ENCODE measurements at regions not wholly inside any gene's neighbourhood (a gene's known extent, or its start where the extent isn't known, plus 50 kb on each side); places are given as distances from the start of the nearest gene placed in this dataset.

DNA sequence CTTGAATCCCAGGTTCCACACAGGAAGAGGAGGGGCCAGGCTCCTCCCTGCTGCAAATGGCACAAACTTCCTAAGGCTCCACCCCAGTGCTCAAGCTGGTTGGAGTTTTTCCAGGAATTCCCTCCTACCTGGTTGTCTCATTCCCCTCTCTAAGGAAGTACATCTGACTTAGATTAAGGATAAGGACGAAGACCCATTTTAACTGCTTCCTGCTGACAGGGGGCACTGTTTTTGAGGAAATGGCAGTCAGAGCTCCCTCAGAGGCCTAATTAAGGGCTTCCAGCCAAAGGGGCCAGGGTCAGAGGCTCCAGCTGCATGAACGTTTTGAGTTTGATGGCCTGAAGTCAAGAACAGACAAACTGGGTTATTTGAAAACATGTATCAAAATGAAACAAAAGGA lies 1084.7 kb downstream of the SLC6A15 start:
- peak; percentile 34; the same call in 2 of the 3 replicates for ATAC-seq
- TF ChIP-seq ZNF8 (CRISPR knock-in tag; IDR thresholded peaks at IDR 0.05) (no peak), TCF4 (CRISPR knock-in tag; IDR thresholded peaks at IDR 0.05; ENCODE audit: borderline replicate concordance) (no peak), ZNF565 (CRISPR knock-in tag; conservative IDR thresholded peaks at IDR 0.05; ENCODE audit: low read depth) (no peak), ARNTL (CRISPR knock-in tag; IDR thresholded peaks at IDR 0.05; ENCODE audit: borderline replicate concordance, low read depth) (no peak), CSDC2 (CRISPR knock-in tag; IDR thresholded peaks at IDR 0.05) (no peak), OSR1 (CRISPR knock-in tag; IDR thresholded peaks at IDR 0.05) (no peak), BACH2 (CRISPR knock-in tag; IDR thresholded peaks at IDR 0.05; ENCODE audit: borderline replicate concordance) (no peak), ESRRG (CRISPR knock-in tag; IDR thresholded peaks at IDR 0.05) (no peak), PPARA (CRISPR knock-in tag; IDR thresholded peaks at IDR 0.05; ENCODE audit: borderline replicate concordance) (no peak), SNAI2 (CRISPR knock-in tag; IDR thresholded peaks at IDR 0.05) (no peak), GLIS3 (CRISPR knock-in tag; IDR thresholded peaks at IDR 0.05) (no peak), RARB (CRISPR knock-in tag; IDR thresholded peaks at IDR 0.05) (no peak), ISL1 (CRISPR knock-in tag; IDR thresholded peaks at IDR 0.05) (no peak), ZC3H10 (CRISPR knock-in tag; IDR thresholded peaks at IDR 0.05) (no peak), TOX (CRISPR knock-in tag; IDR thresholded peaks at IDR 0.05; ENCODE audit: borderline replicate concordance) (no peak)
- TF ChIP-seq, protein P1, sequence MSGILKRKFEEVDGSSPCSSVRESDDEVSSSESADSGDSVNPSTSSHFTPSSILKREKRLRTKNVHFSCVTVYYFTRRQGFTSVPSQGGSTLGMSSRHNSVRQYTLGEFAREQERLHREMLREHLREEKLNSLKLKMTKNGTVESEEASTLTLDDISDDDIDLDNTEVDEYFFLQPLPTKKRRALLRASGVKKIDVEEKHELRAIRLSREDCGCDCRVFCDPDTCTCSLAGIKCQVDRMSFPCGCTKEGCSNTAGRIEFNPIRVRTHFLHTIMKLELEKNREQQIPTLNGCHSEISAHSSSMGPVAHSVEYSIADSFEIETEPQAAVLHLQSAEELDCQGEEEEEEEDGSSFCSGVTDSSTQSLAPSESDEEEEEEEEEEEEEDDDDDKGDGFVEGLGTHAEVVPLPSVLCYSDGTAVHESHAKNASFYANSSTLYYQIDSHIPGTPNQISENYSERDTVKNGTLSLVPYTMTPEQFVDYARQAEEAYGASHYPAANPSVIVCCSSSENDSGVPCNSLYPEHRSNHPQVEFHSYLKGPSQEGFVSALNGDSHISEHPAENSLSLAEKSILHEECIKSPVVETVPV (CRISPR knock-in tag; IDR thresholded peaks at IDR 0.05) = no peak
- TF ChIP-seq, protein P2, sequence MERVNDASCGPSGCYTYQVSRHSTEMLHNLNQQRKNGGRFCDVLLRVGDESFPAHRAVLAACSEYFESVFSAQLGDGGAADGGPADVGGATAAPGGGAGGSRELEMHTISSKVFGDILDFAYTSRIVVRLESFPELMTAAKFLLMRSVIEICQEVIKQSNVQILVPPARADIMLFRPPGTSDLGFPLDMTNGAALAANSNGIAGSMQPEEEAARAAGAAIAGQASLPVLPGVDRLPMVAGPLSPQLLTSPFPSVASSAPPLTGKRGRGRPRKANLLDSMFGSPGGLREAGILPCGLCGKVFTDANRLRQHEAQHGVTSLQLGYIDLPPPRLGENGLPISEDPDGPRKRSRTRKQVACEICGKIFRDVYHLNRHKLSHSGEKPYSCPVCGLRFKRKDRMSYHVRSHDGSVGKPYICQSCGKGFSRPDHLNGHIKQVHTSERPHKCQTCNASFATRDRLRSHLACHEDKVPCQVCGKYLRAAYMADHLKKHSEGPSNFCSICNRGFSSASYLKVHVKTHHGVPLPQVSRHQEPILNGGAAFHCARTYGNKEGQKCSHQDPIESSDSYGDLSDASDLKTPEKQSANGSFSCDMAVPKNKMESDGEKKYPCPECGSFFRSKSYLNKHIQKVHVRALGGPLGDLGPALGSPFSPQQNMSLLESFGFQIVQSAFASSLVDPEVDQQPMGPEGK (CRISPR knock-in tag; IDR thresholded peaks at IDR 0.05; ENCODE audit: borderline replicate concordance) = no peak
- TF ChIP-seq, protein P3, sequence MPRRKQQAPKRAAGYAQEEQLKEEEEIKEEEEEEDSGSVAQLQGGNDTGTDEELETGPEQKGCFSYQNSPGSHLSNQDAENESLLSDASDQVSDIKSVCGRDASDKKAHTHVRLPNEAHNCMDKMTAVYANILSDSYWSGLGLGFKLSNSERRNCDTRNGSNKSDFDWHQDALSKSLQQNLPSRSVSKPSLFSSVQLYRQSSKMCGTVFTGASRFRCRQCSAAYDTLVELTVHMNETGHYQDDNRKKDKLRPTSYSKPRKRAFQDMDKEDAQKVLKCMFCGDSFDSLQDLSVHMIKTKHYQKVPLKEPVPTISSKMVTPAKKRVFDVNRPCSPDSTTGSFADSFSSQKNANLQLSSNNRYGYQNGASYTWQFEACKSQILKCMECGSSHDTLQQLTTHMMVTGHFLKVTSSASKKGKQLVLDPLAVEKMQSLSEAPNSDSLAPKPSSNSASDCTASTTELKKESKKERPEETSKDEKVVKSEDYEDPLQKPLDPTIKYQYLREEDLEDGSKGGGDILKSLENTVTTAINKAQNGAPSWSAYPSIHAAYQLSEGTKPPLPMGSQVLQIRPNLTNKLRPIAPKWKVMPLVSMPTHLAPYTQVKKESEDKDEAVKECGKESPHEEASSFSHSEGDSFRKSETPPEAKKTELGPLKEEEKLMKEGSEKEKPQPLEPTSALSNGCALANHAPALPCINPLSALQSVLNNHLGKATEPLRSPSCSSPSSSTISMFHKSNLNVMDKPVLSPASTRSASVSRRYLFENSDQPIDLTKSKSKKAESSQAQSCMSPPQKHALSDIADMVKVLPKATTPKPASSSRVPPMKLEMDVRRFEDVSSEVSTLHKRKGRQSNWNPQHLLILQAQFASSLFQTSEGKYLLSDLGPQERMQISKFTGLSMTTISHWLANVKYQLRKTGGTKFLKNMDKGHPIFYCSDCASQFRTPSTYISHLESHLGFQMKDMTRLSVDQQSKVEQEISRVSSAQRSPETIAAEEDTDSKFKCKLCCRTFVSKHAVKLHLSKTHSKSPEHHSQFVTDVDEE (CRISPR knock-in tag; IDR thresholded peaks at IDR 0.05) = no peak

DNA sequence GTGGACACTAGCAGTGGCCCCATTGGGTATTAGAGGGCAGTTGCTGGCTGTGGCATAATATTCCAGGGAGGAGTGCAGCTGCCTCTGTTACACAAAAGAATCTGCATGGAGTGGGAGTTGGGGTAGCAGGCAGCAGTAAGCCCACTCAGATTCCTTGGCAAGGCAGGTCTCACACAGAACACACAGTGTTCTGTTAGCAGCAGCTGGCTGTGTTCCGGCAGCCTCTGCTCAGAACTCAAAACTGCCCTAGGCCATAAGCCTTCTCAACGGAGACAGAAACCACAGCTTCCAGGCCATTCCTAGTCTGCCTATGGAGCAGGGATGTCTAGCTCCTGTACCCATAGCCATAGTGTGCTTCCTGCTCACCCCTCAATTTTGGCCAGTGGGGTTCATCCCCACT lies 1085.4 kb downstream of the SLC6A15 start:
- no peak; the same call in 2 of the 3 replicates for ATAC-seq
- TF ChIP-seq, protein P2 (CRISPR knock-in tag; IDR thresholded peaks at IDR 0.05; ENCODE audit: borderline replicate concordance) = no peak
- TF ChIP-seq ZNF8 (CRISPR knock-in tag; IDR thresholded peaks at IDR 0.05) (no peak), TCF4 (CRISPR knock-in tag; IDR thresholded peaks at IDR 0.05; ENCODE audit: borderline replicate concordance) (no peak), GLIS3 (CRISPR knock-in tag; IDR thresholded peaks at IDR 0.05) (no peak), ZFP3 (CRISPR knock-in tag; IDR thresholded peaks at IDR 0.05) (no peak), ESRRG (CRISPR knock-in tag; IDR thresholded peaks at IDR 0.05) (no peak), ARNTL (CRISPR knock-in tag; IDR thresholded peaks at IDR 0.05; ENCODE audit: borderline replicate concordance, low read depth) (no peak), ZNF565 (CRISPR knock-in tag; conservative IDR thresholded peaks at IDR 0.05; ENCODE audit: low read depth) (no peak), TOX (CRISPR knock-in tag; IDR thresholded peaks at IDR 0.05; ENCODE audit: borderline replicate concordance) (no peak), ZC3H10 (CRISPR knock-in tag; IDR thresholded peaks at IDR 0.05) (no peak), ZFP30 (CRISPR knock-in tag; IDR thresholded peaks at IDR 0.05) (no peak), ZNF70 (CRISPR knock-in tag; IDR thresholded peaks at IDR 0.05) (no peak), OSR1 (CRISPR knock-in tag; IDR thresholded peaks at IDR 0.05) (no peak), SNAI2 (CRISPR knock-in tag; IDR thresholded peaks at IDR 0.05) (no peak)
- TF ChIP-seq, protein P4, sequence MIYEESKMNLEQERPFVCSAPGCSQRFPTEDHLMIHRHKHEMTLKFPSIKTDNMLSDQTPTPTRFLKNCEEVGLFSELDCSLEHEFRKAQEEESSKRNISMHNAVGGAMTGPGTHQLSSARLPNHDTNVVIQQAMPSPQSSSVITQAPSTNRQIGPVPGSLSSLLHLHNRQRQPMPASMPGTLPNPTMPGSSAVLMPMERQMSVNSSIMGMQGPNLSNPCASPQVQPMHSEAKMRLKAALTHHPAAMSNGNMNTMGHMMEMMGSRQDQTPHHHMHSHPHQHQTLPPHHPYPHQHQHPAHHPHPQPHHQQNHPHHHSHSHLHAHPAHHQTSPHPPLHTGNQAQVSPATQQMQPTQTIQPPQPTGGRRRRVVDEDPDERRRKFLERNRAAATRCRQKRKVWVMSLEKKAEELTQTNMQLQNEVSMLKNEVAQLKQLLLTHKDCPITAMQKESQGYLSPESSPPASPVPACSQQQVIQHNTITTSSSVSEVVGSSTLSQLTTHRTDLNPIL (CRISPR knock-in tag; IDR thresholded peaks at IDR 0.05; ENCODE audit: low read depth) = no peak
- TF ChIP-seq, protein P1 (CRISPR knock-in tag; IDR thresholded peaks at IDR 0.05) = no peak

All from SK-N-SH treated with all-trans-retinoic acid at 6 μM for 48 hours (cell line).